Prostate gland (tissue), 2 donors: ENCODE measurements at regions not wholly inside any gene's neighbourhood (a gene's known extent, or its start where the extent isn't known, plus 50 kb on each side); places are given as distances from the start of the nearest gene placed in this dataset.
"Not testable (repeated sequence)": the region's sequence is repeated elsewhere in the genome, so short reads cannot be mapped to it uniquely, and the experiment has no call there.

Source experiments
- DNase-seq: peaks from one replicate; pipeline ENCODE4 v3.0.0-alpha.2; 2019; ENCODE audit warnings: low spot score
- H3K27ac ChIP-seq, 2 donors: fragments of 200-600 bp; sonication (generic); 2 replicates each; pipeline ENCODE4 v1.5.1; 2017 to 2019
- H3K27me3 ChIP-seq: fragments of 200-600 bp; sonication (generic); replicated peaks from 2 replicates; pipeline ENCODE4 v1.5.1; 2019; ENCODE audit not compliant: insufficient read depth
- H3K36me3 ChIP-seq, 2 donors: fragments of 200-600 bp; sonication (generic); 1 replicate in 1 of 2; 2 replicates in 1 of 2; pipeline versions ENCODE4 v1.5.1 to v1.8.1; 2017 to 2019
- H3K4me1 ChIP-seq: fragments of 200-600 bp; sonication (generic); replicated peaks from 2 replicates; pipeline ENCODE4 v1.5.1; 2019
- H3K4me3 ChIP-seq, 2 donors: fragments of 200-600 bp; sonication (generic); 2 replicates each; pipeline ENCODE4 v1.5.1; 2017 to 2019
- H3K9me3 ChIP-seq: fragments of 200-600 bp; sonication (generic); 2 replicates; pipeline ENCODE4 v1.5.1; 2017
- CTCF ChIP-seq, 4 experiments: fragments of 200-600 bp in 2 of 4; fragments of 450-650 bp in 2 of 4; sonication (generic) in 2 of 4; IDR thresholded peaks; 1 replicate in 3 of 4; 2 replicates in 1 of 4; pipeline ENCODE4 v1.5.1; 2016 to 2019; ENCODE audit warnings: antibody characterized with exemption in 4 of 4, mild to moderate bottlenecking in 2 of 4, moderate library complexity in 2 of 4
- POLR2A ChIP-seq: fragments of 450-650 bp; IDR thresholded peaks from one replicate; pipeline ENCODE4 v1.6.1; 2016; ENCODE audit warnings: antibody characterized with exemption, mild to moderate bottlenecking
- POLR2AphosphoS5 ChIP-seq: sonication (generic); formaldehyde crosslinking; IDR thresholded peaks from one replicate; pipeline ENCODE4 v1.6.1; 2017; ENCODE audit warnings: antibody characterized with exemption
- WGBS: methylation state at CpG from one replicate; pipeline ENCODE4 v1.1.5; 2018; 5-methylcytosine and 5-hydroxymethylcytosine counted together
- intact Hi-C: fragments of 100-400 bp; cut with DNase I; formaldehyde crosslinking; loops from one replicate; pipeline ENCODE4 v1.14.2; 2022

GRCh38 chr3:161619351-161619750, 122.7 kb downstream of the OTOL1 start:
- Histone ChIP-seq H3K9me3 (no peaks in the 10 kb centered on the region), H3K36me3 (no peaks in the 10 kb centered on the region), H3K4me3 (no peak overlapping the region), H3K4me1 (no peaks in the 10 kb centered on the region), H3K27me3 (no peaks in the 10 kb centered on the region), H3K27ac (no peak overlapping the region)
- 49% methylated on average over 1 of the region's 1 CpG for WGBS
- intact Hi-C loops: no loop called here
- DNase-seq: no peak
- TF ChIP-seq POLR2AphosphoS5 (no peak), CTCF (IDR thresholded peaks at IDR 0.05) (no peak), POLR2A (no peak)

- Histone ChIP-seq H3K4me3 (no peak overlapping the region), H3K27ac (no peak overlapping the region), H3K36me3 (no peaks in the 10 kb centered on the region), H3K27me3 (no peaks in the 10 kb centered on the region), H3K4me1 (no peaks in the 10 kb centered on the region), H3K9me3 (no peaks in the 10 kb centered on the region)
- intact Hi-C loops: no loop called here
- no peak for TF ChIP-seq POLR2AphosphoS5
- TF ChIP-seq POLR2A: no peak
- TF ChIP-seq CTCF (IDR thresholded peaks at IDR 0.05): no peak
- 57% methylated on average over 2 of the region's 2 CpGs for WGBS
- DNase-seq: no peak
These were observed 134.2 kb downstream of the OTOL1 start for GRCh38 chr3:161630794-161631193.

- H3K36me3 ChIP-seq: no peaks in the 10 kb centered on the region
- no peaks in the 10 kb centered on the region for H3K9me3 ChIP-seq
- no peaks in the 10 kb centered on the region for H3K27me3 ChIP-seq
- no peaks in the 10 kb centered on the region for H3K4me1 ChIP-seq
- H3K4me3 ChIP-seq: no peak overlapping the region
- H3K27ac ChIP-seq: no peak overlapping the region
- no peak for DNase-seq
- TF ChIP-seq POLR2A (no peak), POLR2AphosphoS5 (no peak), CTCF (IDR thresholded peaks at IDR 0.05) (no peak)
- intact Hi-C loops: no loop called here
These were observed 134.9 kb downstream of the OTOL1 start for GRCh38 chr3:161631536-161631935.

GRCh38 chr3:161637559-161637958, 141.0 kb downstream of the OTOL1 start:
- Histone ChIP-seq H3K4me3 (no peak overlapping the region), H3K9me3 (no peaks in the 10 kb centered on the region), H3K36me3 (no peaks in the 10 kb centered on the region), H3K27ac (no peak overlapping the region), H3K4me1 (no peaks in the 10 kb centered on the region), H3K27me3 (no peaks in the 10 kb centered on the region)
- 33% methylated on average over 2 of the region's 2 CpGs for WGBS
- DNase-seq: no peak
- TF ChIP-seq CTCF (IDR thresholded peaks at IDR 0.05): no peak
- intact Hi-C loops: no loop called here

- 74% methylated on average over 5 of the region's 5 CpGs for WGBS
- H3K4me3 ChIP-seq, DNase-seq, H3K36me3 ChIP-seq, H3K27me3 ChIP-seq, H3K4me1 ChIP-seq, H3K9me3 ChIP-seq, H3K27ac ChIP-seq, intact Hi-C loops: not testable (repeated sequence)
These were observed 142.5 kb downstream of the OTOL1 start for GRCh38 chr3:161639095-161639494.

GRCh38 chr3:161640181-161640580, 143.6 kb downstream of the OTOL1 start:
- intact Hi-C loops: no loop called here
- no peaks in the 10 kb centered on the region for H3K4me1 ChIP-seq
- no peaks in the 10 kb centered on the region for H3K9me3 ChIP-seq
- no peaks in the 10 kb centered on the region for H3K27me3 ChIP-seq
- no peaks in the 10 kb centered on the region for H3K36me3 ChIP-seq
- DNase-seq: no peak
- no peak overlapping the region for H3K4me3 ChIP-seq
- WGBS: 41% methylated on average over 1 of the region's 1 CpG
- no peak overlapping the region for H3K27ac ChIP-seq
- TF ChIP-seq CTCF (IDR thresholded peaks at IDR 0.05) (no peak), POLR2A (no peak), POLR2AphosphoS5 (no peak)
